Astrocyte of the cerebellum (primary cell): ENCODE measurements at regions not wholly inside any gene's neighbourhood (a gene's known extent, or its start where the extent isn't known, plus 50 kb on each side); places are given as distances from the start of the nearest gene placed in this dataset.

Experiments
- DNase-seq: peaks from one replicate; pipeline ENCODE4 v3.0.0-alpha.2; 2011; ENCODE audit warnings: low read depth
- H3K4me3 ChIP-seq: 2 replicates; pipeline ENCODE4 v1.5.1; 2011; ENCODE audit warnings: mild to moderate bottlenecking, low read depth, low read length, moderate library complexity
- in situ Hi-C: cut with HindIII; loops from 2 replicates; pipeline ENCODE4 v1.10.0; 2017; ENCODE audit warnings: low sequenced_read_pairs
- TF ChIP-seq, protein P1 (sequence below): IDR thresholded peaks from 2 replicates; pipeline ENCODE4 v1.5.1; 2012; ENCODE audit warnings: low read length, low read depth, moderate library complexity, mild to moderate bottlenecking; ENCODE audit errors: missing control alignments

DNA sequence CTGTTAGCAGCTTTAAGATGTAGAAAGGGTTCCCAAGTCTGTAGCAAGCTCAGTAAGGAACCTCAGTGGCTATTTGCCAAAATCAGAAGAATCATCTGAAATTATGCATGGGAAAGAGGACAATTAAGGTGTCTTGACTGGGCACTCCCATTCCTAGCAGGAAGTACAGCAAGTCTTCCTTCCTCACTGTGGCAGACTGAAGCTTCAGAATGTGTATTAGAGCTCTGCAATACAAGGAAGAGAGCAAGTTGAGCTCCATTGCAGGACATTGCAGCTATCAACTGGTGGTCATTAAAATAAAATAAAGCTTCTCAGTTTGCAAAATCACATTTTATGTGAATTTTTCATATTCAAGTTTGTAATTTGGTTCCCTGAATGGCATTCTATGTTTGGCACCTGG is 200.5 kb upstream of the CHAC2 start:
- in situ Hi-C loops, result no loop called here

GRCh38 chr2:53562407-53562806 is 205.2 kb upstream of the CHAC2 start:
- in situ Hi-C loops, result no loop called here
- TF ChIP-seq, protein P1, sequence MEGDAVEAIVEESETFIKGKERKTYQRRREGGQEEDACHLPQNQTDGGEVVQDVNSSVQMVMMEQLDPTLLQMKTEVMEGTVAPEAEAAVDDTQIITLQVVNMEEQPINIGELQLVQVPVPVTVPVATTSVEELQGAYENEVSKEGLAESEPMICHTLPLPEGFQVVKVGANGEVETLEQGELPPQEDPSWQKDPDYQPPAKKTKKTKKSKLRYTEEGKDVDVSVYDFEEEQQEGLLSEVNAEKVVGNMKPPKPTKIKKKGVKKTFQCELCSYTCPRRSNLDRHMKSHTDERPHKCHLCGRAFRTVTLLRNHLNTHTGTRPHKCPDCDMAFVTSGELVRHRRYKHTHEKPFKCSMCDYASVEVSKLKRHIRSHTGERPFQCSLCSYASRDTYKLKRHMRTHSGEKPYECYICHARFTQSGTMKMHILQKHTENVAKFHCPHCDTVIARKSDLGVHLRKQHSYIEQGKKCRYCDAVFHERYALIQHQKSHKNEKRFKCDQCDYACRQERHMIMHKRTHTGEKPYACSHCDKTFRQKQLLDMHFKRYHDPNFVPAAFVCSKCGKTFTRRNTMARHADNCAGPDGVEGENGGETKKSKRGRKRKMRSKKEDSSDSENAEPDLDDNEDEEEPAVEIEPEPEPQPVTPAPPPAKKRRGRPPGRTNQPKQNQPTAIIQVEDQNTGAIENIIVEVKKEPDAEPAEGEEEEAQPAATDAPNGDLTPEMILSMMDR, result no peak
- DNase-seq, result no peak
- no peak overlapping the region for H3K4me3 ChIP-seq

More for the DNA sequence above, 200.5 kb upstream of the CHAC2 start:
- no peak overlapping the region for H3K4me3 ChIP-seq
- TF ChIP-seq, protein P1, result no peak
- DNase-seq, result no peak

DNA sequence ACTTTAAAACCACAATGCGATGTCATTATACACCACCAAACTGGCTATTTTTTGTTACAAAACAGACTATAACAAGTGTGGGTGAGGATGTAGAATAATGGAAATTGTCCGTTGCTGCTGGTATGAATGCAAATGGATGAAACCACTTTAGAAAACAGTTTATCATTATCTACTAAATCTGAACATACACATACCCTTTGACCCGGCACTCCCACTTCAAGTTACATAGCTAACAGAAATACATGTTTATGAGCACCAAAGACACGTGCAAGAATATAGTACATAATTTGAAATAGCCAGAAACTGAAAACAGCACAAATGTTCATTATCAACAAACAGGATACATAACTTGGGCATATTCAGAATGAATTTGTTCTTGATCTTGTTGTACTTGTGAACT is 206.4 kb upstream of the CHAC2 start:
- TF ChIP-seq, protein P1, result no peak
- DNase-seq, result no peak
- no peak overlapping the region for H3K4me3 ChIP-seq
- in situ Hi-C loops, result no loop called here

DNA sequence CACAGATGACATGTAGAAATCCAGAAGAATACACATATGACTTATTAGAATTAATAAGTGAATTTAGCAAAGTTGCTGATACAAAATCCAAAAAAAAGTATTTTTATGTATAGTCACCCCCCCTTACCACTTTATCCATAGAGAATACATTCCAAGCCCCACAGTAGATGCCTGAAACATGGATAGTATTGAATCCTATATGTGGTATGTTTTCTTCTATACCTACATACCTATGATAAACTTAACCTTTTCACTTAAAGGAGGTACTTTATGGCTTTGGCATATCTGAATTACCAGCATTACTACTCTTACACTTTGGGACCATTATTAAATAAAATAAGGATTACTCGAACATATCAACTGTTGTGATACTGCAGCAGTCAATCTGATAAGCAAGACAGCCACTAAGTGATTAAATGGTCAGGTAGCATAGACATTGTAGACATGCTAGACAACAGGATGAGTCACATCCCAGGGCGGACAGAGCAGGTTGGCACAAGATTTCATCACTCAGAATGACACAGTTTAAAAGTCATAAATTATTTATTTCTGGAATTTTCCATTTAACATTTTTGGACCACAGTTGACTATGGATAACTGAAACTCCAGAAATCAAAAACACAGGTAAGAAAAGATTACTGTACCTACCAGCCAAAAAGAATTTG is 208.2 kb upstream of the CHAC2 start:
- TF ChIP-seq, protein P1, result no peak
- H3K4me3 ChIP-seq, result no peak overlapping the region
- DNase-seq, result no peak
- in situ Hi-C loops, result no loop called here

- no peak for DNase-seq
- no peak overlapping the region for H3K4me3 ChIP-seq
- TF ChIP-seq, protein P1, result no peak
- in situ Hi-C loops, result no loop called here
Observed at GRCh38 chr2:53558867-53559266, 208.7 kb upstream of the CHAC2 start.

GRCh38 chr2:53549497-53549896 is 218.1 kb upstream of the CHAC2 start:
- in situ Hi-C loops, result no loop called here
- no peak overlapping the region for H3K4me3 ChIP-seq
- DNase-seq, result no peak
- TF ChIP-seq, protein P1, result no peak

- DNase-seq, result no peak
- no peak overlapping the region for H3K4me3 ChIP-seq
- in situ Hi-C loops, result no loop called here
- TF ChIP-seq, protein P1, result no peak
Observed at GRCh38 chr2:53545604-53546003, 222.0 kb upstream of the CHAC2 start.
